Thyroid gland (tissue), 4 donors: ENCODE measurements at regions not wholly inside any gene's neighbourhood (a gene's known extent, or its start where the extent isn't known, plus 50 kb on each side); places are given as distances from the start of the nearest gene placed in this dataset.

Experiments
- DNase-seq, 2 donors: peaks; one replicate each; pipeline ENCODE4 v3.0.0-alpha.2; 2019
- H3K27ac ChIP-seq, 3 donors: fragments of 200-600 bp; sonication (generic); 1 replicate in 2 of 3; 2 replicates in 1 of 3; pipeline ENCODE4 v1.5.1; 2016 to 2019; ENCODE audit warnings: mild to moderate bottlenecking in 1 of 3, moderate library complexity in 1 of 3
- H3K27me3 ChIP-seq: fragments of 200-600 bp; sonication (generic); one replicate; pipeline ENCODE4 v1.5.1; 2019
- H3K36me3 ChIP-seq, 2 donors: fragments of 200-600 bp; sonication (generic); one replicate each; pipeline ENCODE4 v1.5.1; 2016 to 2019
- H3K4me1 ChIP-seq, 2 donors: fragments of 200-600 bp; sonication (generic); one replicate each; pipeline ENCODE4 v1.5.1; 2017 to 2019
- H3K4me3 ChIP-seq, 3 donors: fragments of 200-600 bp; sonication (generic); replicated peaks in 1 of 3; 1 replicate in 2 of 3; 2 replicates in 1 of 3; pipeline ENCODE4 v1.5.1; 2016; ENCODE audit warnings: mild to moderate bottlenecking in 1 of 3
- H3K9me3 ChIP-seq: fragments of 200-600 bp; sonication (generic); one replicate; pipeline ENCODE4 v1.5.1; 2017
- POLR2A ChIP-seq, 2 donors: fragments of 450-650 bp; IDR thresholded peaks; one replicate each; pipeline ENCODE4 v1.6.1; 2017; ENCODE audit warnings: antibody characterized with exemption in 2 of 2, mild to moderate bottlenecking in 2 of 2, moderate library complexity in 1 of 2
- WGBS, 2 donors: methylation state at CpG; one replicate each; pipeline ENCODE4 v1.1.5; 2017; 5-methylcytosine and 5-hydroxymethylcytosine counted together
- intact Hi-C: fragments of 100-400 bp; cut with DNase I; formaldehyde crosslinking; loops from one replicate; pipeline ENCODE4 v1.15.1; 2023
- TF ChIP-seq, protein P1 (sequence below), 6 experiments: fragments of 200-600 bp in 3 of 6; fragments of 450-650 bp in 3 of 6; sonication (generic) in 3 of 6; IDR thresholded peaks; one replicate each; pipeline ENCODE4 v1.5.1; 2016 to 2019; ENCODE audit warnings: antibody characterized with exemption in 6 of 6, mild to moderate bottlenecking in 2 of 6, inconsistent platforms in 1 of 6, moderate library complexity in 1 of 6

DNA sequence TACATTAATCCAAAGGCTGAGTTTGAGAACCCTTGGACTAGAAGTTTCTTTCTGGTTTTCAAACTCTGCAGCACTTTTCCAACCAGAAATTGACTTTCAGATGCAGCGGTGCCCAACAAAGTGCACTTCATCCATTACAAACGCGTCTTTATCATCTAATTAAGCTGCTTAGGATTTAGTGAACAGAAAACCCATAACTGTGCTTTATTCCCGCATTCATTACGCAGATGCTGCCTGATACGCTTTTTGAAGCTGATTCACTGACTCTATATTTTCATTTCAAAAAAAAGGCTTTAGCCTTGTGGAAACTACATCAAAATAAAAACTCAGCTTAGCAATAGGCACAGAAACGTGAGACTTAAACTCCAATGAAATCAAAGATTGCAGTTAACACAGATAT, 69.8 kb upstream of the CTXND1 start:
- Histone ChIP-seq H3K4me1 (no peaks in the 10 kb centered on the region), H3K36me3 (no peaks in the 10 kb centered on the region), H3K4me3 (no peak overlapping the region), H3K27me3 (no peaks in the 10 kb centered on the region), H3K27ac (no peak overlapping the region), H3K9me3 (no peaks in the 10 kb centered on the region)
- 91 to 93% methylated on average over 7 of the region's 7 CpGs for WGBS, 2 donors
- intact Hi-C loops, result no loop called here
- TF ChIP-seq POLR2A (IDR thresholded peaks at IDR 0.05), result no peak
- TF ChIP-seq, protein P1, sequence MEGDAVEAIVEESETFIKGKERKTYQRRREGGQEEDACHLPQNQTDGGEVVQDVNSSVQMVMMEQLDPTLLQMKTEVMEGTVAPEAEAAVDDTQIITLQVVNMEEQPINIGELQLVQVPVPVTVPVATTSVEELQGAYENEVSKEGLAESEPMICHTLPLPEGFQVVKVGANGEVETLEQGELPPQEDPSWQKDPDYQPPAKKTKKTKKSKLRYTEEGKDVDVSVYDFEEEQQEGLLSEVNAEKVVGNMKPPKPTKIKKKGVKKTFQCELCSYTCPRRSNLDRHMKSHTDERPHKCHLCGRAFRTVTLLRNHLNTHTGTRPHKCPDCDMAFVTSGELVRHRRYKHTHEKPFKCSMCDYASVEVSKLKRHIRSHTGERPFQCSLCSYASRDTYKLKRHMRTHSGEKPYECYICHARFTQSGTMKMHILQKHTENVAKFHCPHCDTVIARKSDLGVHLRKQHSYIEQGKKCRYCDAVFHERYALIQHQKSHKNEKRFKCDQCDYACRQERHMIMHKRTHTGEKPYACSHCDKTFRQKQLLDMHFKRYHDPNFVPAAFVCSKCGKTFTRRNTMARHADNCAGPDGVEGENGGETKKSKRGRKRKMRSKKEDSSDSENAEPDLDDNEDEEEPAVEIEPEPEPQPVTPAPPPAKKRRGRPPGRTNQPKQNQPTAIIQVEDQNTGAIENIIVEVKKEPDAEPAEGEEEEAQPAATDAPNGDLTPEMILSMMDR (IDR thresholded peaks at IDR 0.05), result no peak
- no peak for DNase-seq

GRCh38 chr15:80323285-80323684, 71.3 kb upstream of the CTXND1 start:
- no peaks in the 10 kb centered on the region for H3K27me3 ChIP-seq
- intact Hi-C loops, result no loop called here
- no peak for TF ChIP-seq POLR2A (IDR thresholded peaks at IDR 0.05)
- TF ChIP-seq, protein P1 (IDR thresholded peaks at IDR 0.05), result no peak
- H3K36me3 ChIP-seq, result no peaks in the 10 kb centered on the region
- no peak overlapping the region for H3K27ac ChIP-seq
- no peak overlapping the region for H3K4me3 ChIP-seq
- H3K9me3 ChIP-seq, result no peaks in the 10 kb centered on the region
- DNase-seq, result no peak
- 95 to 96% methylated on average over 1 of the region's 1 CpG for WGBS, 2 donors
- H3K4me1 ChIP-seq, result no peaks in the 10 kb centered on the region

GRCh38 chr15:80324545-80325080, 72.6 kb upstream of the CTXND1 start:
- H3K4me3 ChIP-seq, result no peak overlapping the region
- intact Hi-C loops, result no loop called here
- H3K27me3 ChIP-seq, result no peaks in the 10 kb centered on the region
- DNase-seq, result no peak
- H3K4me1 ChIP-seq, result no peaks in the 10 kb centered on the region
- WGBS, 2 donors, result 57 to 70% methylated on average over 3 of the region's 3 CpGs
- TF ChIP-seq, protein P1 (IDR thresholded peaks at IDR 0.05), result no peak
- no peak for TF ChIP-seq POLR2A (IDR thresholded peaks at IDR 0.05)
- H3K36me3 ChIP-seq, result no peaks in the 10 kb centered on the region
- no peak overlapping the region for H3K27ac ChIP-seq
- no peaks in the 10 kb centered on the region for H3K9me3 ChIP-seq

DNA sequence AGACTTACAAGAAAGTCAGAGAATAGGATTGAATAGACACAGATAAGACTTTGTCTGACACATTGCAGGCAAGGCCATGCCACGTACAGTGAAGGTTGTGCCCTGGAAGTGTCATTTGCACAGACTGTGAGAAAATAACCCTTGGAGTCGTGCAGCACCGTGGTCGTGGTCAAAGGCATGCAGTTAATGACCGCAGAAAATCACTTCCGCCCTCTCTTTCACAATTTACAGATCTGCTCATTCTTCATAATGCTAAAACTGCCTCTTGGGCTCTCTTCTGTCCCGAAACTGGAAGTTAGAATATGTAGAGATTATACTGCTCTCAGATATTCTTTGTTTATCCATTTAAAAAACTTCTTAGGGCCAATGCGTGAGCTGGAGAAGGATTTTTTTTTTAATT, 73.2 kb upstream of the CTXND1 start:
- whole genome bisulfite sequencing, 2 donors, result 65 to 72% methylated on average over 8 of the region's 8 CpGs
- no peak for DNase-seq
- intact Hi-C loops, result no loop called here
- Histone ChIP-seq H3K27ac (no peak overlapping the region), H3K36me3 (no peaks in the 10 kb centered on the region), H3K4me1 (no peaks in the 10 kb centered on the region), H3K4me3 (no peak overlapping the region), H3K9me3 (no peaks in the 10 kb centered on the region), H3K27me3 (no peaks in the 10 kb centered on the region)
- TF ChIP-seq, protein P1 (IDR thresholded peaks at IDR 0.05), result no peak
- TF ChIP-seq POLR2A (IDR thresholded peaks at IDR 0.05), result no peak

DNA sequence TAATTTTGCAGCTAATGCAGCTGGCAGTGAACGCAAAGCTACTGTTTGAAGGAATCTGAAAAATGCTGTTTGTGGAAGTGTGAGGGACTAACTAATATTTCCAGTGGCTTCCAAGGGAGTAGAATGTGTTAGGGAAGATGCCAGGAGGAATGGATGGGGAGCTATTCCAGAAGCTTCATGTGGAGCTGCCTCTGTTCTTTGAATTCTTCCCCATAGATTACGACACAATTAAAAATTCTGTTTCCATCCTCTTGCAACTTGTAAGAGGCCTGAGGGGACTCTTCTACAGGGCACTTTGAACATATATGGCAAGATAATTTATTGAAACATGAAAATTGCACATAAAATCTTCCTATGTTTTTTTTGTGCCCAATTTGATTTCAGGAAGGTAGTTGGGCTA, 74.3 kb upstream of the CTXND1 start:
- H3K27me3 ChIP-seq, result no peaks in the 10 kb centered on the region
- no peak overlapping the region for H3K27ac ChIP-seq
- no peaks in the 10 kb centered on the region for H3K4me1 ChIP-seq
- no peak for DNase-seq
- H3K36me3 ChIP-seq, result no peaks in the 10 kb centered on the region
- intact Hi-C loops, result no loop called here
- H3K4me3 ChIP-seq, result no peak overlapping the region
- no peaks in the 10 kb centered on the region for H3K9me3 ChIP-seq
- WGBS, 2 donors, result 94 to 95% methylated on average over 2 of the region's 2 CpGs
- TF ChIP-seq POLR2A (IDR thresholded peaks at IDR 0.05), result no peak
- TF ChIP-seq, protein P1 (IDR thresholded peaks at IDR 0.05), result no peak
